ENCODE measurements at regions not wholly inside any gene's neighbourhood (a gene's known extent, or its start where the extent isn't known, plus 50 kb on each side); places are given as distances from the start of the nearest gene placed in this dataset.

DNA sequence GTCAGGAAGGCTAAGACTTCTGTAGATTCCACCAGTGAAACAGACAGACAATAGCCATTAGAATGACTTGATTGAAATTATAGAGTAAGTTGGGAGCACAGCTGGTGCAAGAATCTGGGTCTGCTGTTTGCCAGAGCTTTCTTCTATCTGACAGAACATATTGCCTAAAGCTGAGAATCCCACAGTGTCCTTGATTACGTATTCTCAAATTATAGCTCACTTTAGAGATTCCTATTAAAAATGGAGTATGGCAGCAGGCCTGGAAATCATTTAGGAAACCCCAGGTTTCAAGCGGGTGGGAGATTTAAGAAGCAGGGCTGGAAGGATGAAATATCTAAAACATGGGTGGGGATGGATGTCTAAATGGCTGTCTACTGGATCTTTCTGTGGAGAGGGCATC lies 639.7 kb upstream of the CXADR start:
- Histone ChIP-seq H3K4me3 (no peak overlapping the region), H3K27me3 (no peaks in the 10 kb centered on the region), H3K4me1 (no peaks in the 10 kb centered on the region), H3K27ac (no peak overlapping the region), H3K36me3 (no peaks in the 10 kb centered on the region), H3K9me3 (no peaks in the 10 kb centered on the region)
- in situ Hi-C loops (cut with MboI; ENCODE audit: low sequenced_read_pairs in 4 of 4), result loop anchor here in 1 of 4 donors (10.0 kb wide), 1 partner anchor 62 kb away; no protein-coding TSS in a partner anchor
- ATAC-seq (no peak), DNase-seq (no peak)
- intact Hi-C loops (cut with DNase I; ENCODE audit: low total_unique reads), result no loop called here
- TF ChIP-seq POLR2A (IDR thresholded peaks at IDR 0.05), result no peak
- TF ChIP-seq CTCF (IDR thresholded peaks at IDR 0.05 in 4 of 5, conservative IDR thresholded peaks at IDR 0.05 in 1 of 5), result no peak

GRCh38 chr21:16873596-16873995 lies 639.2 kb upstream of the CXADR start:
- no peaks in the 10 kb centered on the region for H3K9me3 ChIP-seq
- H3K27ac ChIP-seq, result no peak overlapping the region
- no peaks in the 10 kb centered on the region for H3K27me3 ChIP-seq
- intact Hi-C loops (cut with DNase I; ENCODE audit: low total_unique reads) (no loop called here), in situ Hi-C loops (cut with MboI; ENCODE audit: low sequenced_read_pairs in 4 of 4) (loop anchor here in 1 of 4 donors (10.0 kb wide), 1 partner anchor 61 kb away; no protein-coding TSS in a partner anchor)
- H3K36me3 ChIP-seq, result no peaks in the 10 kb centered on the region
- H3K4me3 ChIP-seq, result no peak overlapping the region
- TF ChIP-seq POLR2A (IDR thresholded peaks at IDR 0.05), result no peak
- no peak for TF ChIP-seq CTCF (IDR thresholded peaks at IDR 0.05 in 4 of 5, conservative IDR thresholded peaks at IDR 0.05 in 1 of 5)
- H3K4me1 ChIP-seq, result no peaks in the 10 kb centered on the region
- ATAC-seq, result no peak
- DNase-seq, result no peak

DNA sequence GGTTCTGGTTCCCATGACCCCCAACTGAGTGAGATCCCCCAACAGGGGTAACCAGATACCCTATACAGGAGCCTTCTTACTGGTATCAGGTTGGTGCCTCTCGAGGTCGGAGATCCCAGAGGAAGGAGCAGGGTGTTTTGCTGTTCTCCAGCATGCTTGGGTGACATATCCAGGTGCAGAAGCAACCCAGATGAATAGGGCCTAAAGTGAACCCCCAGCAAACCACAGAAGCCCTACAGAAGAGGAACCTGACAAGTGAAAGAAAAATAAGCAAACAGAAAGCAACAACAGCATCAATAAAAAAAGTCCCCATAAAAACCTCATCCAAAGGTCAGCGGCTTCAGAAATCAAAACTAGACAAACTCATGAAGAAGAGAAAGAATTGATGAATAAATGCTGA lies 633.4 kb upstream of the CXADR start:
- ATAC-seq, result no peak
- TF ChIP-seq POLR2A (IDR thresholded peaks at IDR 0.05), result no peak
- TF ChIP-seq CTCF (IDR thresholded peaks at IDR 0.05 in 4 of 5, conservative IDR thresholded peaks at IDR 0.05 in 1 of 5), result no peak
- Histone ChIP-seq H3K36me3 (no peaks in the 10 kb centered on the region), H3K27ac (no peak overlapping the region), H3K4me3 (no peak overlapping the region), H3K9me3 (no peaks in the 10 kb centered on the region), H3K27me3 (no peaks in the 10 kb centered on the region), H3K4me1 (no peaks in the 10 kb centered on the region)
- in situ Hi-C loops (cut with MboI; ENCODE audit: low sequenced_read_pairs in 4 of 4), result loop anchor here in 1 of 4 donors (10.0 kb wide), 1 partner anchor 55 kb away; no protein-coding TSS in a partner anchor
- no peak for DNase-seq
- intact Hi-C loops (cut with DNase I; ENCODE audit: low total_unique reads), result no loop called here

DNA sequence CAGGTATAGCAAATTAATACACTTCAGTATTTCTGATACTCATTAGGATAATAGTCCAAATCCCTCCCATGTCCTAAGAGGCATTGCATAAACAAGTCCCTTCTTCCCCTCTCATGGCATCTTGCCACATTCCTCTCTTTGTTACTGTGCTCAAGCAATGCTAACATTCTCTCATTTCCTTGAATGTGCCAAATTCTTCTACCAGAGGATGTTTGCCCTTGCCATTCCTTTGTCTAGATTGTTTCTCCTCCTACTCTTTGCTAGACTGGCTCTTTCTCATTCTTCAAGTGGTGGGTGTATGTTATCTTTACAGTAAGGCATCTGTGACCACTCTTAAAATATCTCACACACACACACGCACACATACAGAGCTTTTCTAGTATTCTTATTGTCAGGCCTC lies 621.0 kb upstream of the CXADR start:
- DNase-seq, result no peak
- Histone ChIP-seq H3K27ac (no peak overlapping the region), H3K27me3 (no peaks in the 10 kb centered on the region), H3K4me1 (no peaks in the 10 kb centered on the region), H3K4me3 (no peak overlapping the region), H3K9me3 (no peaks in the 10 kb centered on the region), H3K36me3 (no peaks in the 10 kb centered on the region)
- no peak for TF ChIP-seq CTCF (IDR thresholded peaks at IDR 0.05 in 4 of 5, conservative IDR thresholded peaks at IDR 0.05 in 1 of 5)
- intact Hi-C loops (cut with DNase I; ENCODE audit: low total_unique reads), result no loop called here
- ATAC-seq, result no peak
- in situ Hi-C loops (cut with MboI; ENCODE audit: low sequenced_read_pairs in 4 of 4), result no loop called here

- no peak for DNase-seq
- intact Hi-C loops (cut with DNase I; ENCODE audit: low total_unique reads) (no loop called here), in situ Hi-C loops (cut with MboI; ENCODE audit: low sequenced_read_pairs in 4 of 4) (no loop called here)
- Histone ChIP-seq H3K9me3 (no peaks in the 10 kb centered on the region), H3K27ac (no peak overlapping the region), H3K27me3 (no peaks in the 10 kb centered on the region), H3K4me1 (no peaks in the 10 kb centered on the region), H3K4me3 (no peak overlapping the region), H3K36me3 (no peaks in the 10 kb centered on the region)
- no peak for TF ChIP-seq CTCF (IDR thresholded peaks at IDR 0.05 in 4 of 5, conservative IDR thresholded peaks at IDR 0.05 in 1 of 5)
- TF ChIP-seq POLR2A (IDR thresholded peaks at IDR 0.05), result no peak
- ATAC-seq, result no peak
Measured at GRCh38 chr21:16900685-16901084, 612.2 kb upstream of the CXADR start.

Data from gastrocnemius medialis (tissue), 4 donors.